ENCODE measurements at regions not wholly inside any gene's neighbourhood (a gene's known extent, or its start where the extent isn't known, plus 50 kb on each side); places are given as distances from the start of the nearest gene placed in this dataset.
"Not testable (repeated sequence)": the region's sequence is repeated elsewhere in the genome, so short reads cannot be mapped to it uniquely, and the experiment has no call there.

GRCh38 chr17:5747276-5747675 lies 163.0 kb upstream of the NLRP1 start:
- no peak for DNase-seq (ENCODE audit: low read depth)

DNA sequence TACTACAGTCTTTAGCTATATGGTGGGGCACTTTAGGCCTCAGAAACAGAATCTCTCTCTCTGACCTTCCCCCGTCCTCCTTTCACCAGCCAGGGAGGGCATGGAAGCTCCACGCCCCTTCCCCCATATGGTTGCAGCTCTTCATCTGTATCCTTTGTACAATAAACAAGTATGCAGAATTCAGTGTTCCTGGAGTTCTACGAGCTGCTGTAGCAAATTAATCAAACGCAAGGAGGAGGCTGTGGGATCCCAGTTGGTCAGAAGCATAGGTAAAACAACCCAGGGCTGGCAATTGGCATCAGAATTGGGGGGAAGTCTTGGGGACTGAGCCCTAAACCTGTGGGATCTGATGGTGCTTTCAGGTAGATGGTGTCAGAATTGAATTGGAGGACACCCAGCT lies 163.7 kb upstream of the NLRP1 start:
- DNase-seq (ENCODE audit: low read depth) = no peak

- DNase-seq (ENCODE audit: low read depth) = no peak
Observed at GRCh38 chr17:5753421-5753820, 169.1 kb upstream of the NLRP1 start.

DNA sequence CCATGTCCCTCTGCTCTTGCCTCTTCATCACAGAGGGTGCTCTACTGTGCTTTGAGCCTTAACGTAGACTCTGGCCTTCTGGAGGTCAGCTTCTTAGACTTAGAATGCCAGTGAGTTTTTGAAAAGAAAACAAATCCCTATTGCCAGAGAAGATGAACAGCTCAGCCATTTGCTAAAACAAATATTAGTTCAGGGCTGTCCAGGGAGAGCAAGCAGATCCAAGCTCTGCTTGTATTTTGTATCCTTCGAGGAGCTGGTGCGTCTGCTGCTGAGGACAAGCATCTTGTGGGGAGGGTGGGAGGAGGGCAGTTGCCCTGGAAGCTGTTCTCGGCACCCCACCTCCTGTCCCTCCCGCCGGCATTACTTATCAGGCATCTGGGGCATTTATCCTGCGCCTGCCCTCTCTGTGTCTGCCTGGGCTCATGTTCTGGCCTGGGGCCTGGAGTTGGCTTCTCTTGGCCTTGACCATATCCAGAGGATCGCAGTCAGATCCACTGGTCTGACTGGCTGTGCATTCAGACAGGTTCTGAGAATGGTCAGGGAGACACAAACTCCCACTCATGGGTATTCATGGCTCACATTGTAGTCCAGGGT lies 173.1 kb upstream of the NLRP1 start:
- no peak for DNase-seq (ENCODE audit: low read depth)

DNA sequence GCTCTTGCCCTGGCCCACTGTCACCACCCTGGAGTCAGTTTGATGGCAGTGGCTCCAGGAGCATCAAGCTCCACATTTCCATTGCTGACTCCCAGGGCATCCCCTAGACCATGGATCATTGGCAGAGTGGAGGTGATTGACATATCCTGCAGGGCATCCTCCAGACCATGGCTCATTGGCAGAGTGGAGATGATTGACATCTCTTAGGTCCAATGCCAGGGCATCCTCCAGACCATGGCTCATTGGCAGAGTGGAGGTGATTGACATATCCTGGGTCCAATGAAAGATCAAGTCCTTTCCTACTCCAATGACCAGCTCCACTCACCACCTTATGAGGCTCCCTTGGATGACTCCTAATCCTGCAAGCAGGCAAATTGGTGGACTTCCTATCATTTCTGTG lies 174.3 kb upstream of the NLRP1 start:
- DNase-seq (ENCODE audit: low read depth) = no peak

DNA sequence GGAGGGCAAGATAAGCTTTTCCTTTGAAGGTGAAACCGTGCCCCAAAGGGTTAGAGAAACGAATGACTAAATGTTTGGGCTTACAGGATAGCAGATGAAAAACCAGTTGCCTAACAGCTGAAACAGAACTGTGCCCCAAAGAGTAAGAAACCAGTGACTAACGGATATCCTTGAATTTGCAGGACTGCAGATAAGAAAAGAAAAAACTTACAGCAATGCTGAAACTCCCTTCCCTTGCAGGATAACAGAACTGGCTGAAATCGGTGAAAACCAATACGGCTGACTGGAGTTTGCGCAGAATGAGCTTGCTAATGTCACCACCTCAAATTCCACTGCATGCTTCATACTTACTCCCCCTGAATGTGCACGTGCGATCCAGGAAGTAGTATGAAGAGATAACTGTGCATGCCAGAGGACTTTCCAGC lies 175.2 kb upstream of the NLRP1 start:
- no peak for DNase-seq (ENCODE audit: low read depth)

DNA sequence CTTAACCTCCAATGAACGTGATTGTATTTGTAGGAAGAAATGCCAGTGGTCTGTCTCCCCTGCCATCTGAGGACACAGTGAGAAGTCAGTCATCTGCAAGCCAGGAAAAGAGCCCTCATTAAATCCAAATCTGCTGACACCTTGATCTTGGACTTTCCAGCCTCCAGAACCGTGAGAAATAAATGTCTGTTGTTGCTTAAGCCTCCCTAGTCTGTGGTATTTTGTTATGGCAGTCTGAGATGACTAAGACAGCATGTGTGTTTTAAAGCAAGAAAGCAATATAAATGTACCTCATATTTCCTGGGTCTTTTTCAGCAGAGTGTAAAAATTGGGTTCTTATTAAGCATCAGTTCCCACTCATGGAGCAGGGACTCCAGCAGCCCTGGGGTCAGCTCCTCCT lies 177.9 kb upstream of the NLRP1 start:
- DNase-seq (ENCODE audit: low read depth) = no peak

GRCh38 chr17:5763595-5764306 lies 179.4 kb upstream of the NLRP1 start:
- no peak for DNase-seq (ENCODE audit: low read depth)

- no peak for DNase-seq (ENCODE audit: low read depth)
Observed at GRCh38 chr17:5769593-5770354, 185.5 kb upstream of the NLRP1 start.

GRCh38 chr17:5770441-5771270 lies 186.3 kb upstream of the NLRP1 start:
- DNase-seq (ENCODE audit: low read depth) = no peak

GRCh38 chr17:5771271-5771577 lies 186.9 kb upstream of the NLRP1 start:
- DNase-seq (ENCODE audit: low read depth) = not testable (repeated sequence)

DNA sequence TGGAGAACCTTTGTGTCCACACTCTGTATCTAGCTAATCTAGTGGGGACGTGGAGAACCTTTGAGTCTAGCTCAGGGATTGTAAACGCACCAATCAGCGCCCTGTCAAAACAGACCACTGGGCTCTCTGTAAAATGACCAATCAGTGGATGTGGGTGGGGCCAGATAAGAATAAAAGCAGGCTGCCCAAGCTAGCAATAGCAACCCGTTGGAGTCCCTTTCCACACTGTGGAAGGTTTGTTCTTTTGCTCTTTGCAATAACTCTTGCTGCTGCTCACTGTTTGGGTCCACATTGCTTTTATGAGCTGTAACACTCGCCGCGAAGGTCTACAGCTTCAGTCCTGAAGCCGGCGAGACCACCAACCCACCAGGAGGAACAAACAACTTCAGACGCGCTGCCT lies 187.7 kb upstream of the NLRP1 start:
- not testable (repeated sequence) for DNase-seq (ENCODE audit: low read depth)

DNA sequence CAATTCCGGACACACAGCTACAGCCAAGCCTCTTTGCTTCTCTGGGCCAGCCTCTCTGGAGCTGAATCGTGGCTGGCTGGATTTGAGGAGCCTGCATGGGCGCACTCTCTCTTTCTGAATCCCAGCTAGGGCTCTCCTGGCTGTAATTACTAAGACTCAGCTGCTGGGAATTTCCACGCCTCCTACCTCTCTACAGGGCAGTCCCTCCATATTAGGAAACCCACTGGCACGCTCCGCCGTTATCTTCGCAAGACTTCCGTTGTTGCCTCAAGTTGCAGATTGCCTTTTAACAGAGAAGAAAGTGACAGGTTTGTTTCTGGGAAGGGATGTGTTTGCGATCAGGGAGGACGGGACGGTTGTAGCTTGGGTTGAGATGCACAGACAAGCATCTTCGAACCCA lies 188.4 kb upstream of the NLRP1 start:
- DNase-seq (ENCODE audit: low read depth) = peak; percentile 32

- no peak for DNase-seq (ENCODE audit: low read depth)
Observed at GRCh38 chr17:5773816-5774360, 189.6 kb upstream of the NLRP1 start.

DNA sequence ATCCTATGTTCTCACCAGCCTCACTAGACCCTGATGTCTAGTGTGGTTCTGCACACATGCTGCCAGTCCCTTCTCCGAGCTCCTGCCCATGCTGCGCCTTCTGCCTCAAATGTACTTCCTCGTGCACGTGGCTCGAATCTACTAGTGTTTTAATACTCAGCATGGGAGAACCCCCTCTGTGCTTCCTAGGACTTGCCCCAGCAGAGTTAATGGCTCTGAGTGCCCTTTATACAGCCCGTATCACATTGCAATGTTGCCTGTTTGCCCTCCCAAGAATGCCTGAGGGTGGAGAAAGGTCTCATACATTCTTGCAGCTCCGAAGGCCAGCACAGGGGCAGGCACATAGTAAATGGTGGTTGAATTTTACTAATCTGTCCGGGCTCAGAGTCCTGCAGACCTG lies 190.8 kb upstream of the NLRP1 start:
- no peak for DNase-seq (ENCODE audit: low read depth)

GRCh38 chr17:5780476-5780875 lies 196.2 kb upstream of the NLRP1 start:
- peak; percentile 51 for DNase-seq (ENCODE audit: low read depth)

GRCh38 chr17:5781236-5781927 lies 197.1 kb upstream of the NLRP1 start:
- no peak for DNase-seq (ENCODE audit: low read depth)

DNA sequence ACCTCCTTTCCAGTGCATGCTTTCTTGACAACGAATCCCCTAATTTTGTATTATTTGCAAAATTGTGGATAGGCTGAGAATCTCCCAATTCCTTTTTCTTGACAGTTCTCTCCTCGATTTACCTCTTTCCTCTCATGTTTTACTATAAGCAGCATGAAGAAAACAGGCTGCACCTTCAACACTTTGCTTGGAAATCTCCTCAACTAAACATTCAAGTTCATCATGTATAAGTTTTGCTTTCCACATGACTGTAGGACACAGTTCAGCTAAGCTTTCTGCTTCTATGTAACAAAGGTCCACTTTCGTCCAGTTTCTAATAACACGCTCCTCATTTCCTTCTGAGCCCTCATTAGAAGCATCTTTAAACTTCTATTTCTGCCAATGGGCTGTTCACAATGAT lies 199.0 kb upstream of the NLRP1 start:
- DNase-seq (ENCODE audit: low read depth) = no peak

- no peak for DNase-seq (ENCODE audit: low read depth)
Observed at GRCh38 chr17:5783851-5784250, 199.5 kb upstream of the NLRP1 start.

DNA sequence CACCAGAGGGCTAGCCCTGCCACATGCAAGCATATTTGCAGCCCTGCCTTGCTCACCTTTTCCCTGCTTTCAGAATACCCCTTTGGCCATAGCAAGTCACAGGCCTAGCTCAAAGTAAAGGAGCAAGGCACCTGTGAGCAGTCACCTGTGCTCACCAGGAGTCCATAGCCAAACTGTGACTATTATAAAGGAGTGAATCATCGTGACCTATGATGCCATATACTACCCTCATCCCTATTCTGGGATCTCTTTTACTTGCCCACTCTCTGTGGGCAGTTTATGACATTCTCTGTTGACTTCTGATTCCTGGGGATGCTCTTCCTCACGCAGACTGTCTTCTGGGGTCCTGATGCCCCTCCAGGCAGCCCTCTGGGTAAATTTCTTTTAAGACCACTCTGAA lies 200.5 kb upstream of the NLRP1 start:
- no peak for DNase-seq (ENCODE audit: low read depth)

DNA sequence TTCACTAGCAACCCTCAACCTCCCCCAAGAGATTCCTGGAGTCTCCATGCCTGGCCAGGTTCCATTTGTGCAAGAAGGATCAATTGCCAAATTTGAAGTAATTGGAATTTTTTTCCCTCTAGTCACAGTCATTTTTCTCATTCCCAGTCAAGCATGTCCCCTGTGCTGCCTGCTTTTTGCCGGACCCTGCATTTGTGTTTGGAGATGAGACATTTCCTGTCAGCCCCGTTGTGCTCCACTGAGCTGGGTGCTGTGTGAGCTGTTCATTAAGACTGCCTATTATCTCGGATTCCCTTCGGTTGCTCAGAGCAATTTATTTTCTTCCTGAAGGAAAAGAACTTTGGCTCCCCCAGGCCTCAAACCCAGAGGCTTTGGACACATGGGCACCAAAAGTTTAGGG lies 201.0 kb upstream of the NLRP1 start:
- peak; percentile 52 for DNase-seq (ENCODE audit: low read depth)

Data from GM04504 (cell line).